TTC549 (cell line): ENCODE measurements at regions not wholly inside any gene's neighbourhood (a gene's known extent, or its start where the extent isn't known, plus 50 kb on each side); places are given as distances from the start of the nearest gene placed in this dataset.
"Not testable (repeated sequence)": the region's sequence is repeated elsewhere in the genome, so short reads cannot be mapped to it uniquely, and the experiment has no call there.

ENCODE experiments used
- FAIRE-seq: peaks from 2 replicates; lab custom pipeline; 2012; peaks lifted over from hg19 to GRCh38; lab: Jason Lieb, UNC

DNA sequence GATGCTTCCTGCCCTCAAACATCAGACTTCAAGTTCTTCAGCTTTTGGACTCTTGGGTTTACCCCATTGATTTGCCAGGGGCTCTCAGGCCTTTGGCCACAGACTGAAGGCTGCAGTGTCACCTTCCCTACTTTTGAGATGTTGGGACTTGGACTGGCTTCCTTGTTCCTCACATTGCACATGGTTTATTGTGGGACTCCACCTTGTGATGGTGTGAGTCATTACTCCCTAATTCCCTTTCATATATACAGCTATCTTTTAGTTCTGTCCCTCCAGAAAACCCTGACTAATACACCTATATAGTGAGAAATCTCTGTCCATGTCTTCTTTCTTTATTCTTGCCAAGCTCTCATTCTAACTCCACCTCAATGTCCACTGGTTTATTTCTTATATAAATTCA is 736.9 kb upstream of the HS3ST1 start:
- FAIRE-seq, result no peak

DNA sequence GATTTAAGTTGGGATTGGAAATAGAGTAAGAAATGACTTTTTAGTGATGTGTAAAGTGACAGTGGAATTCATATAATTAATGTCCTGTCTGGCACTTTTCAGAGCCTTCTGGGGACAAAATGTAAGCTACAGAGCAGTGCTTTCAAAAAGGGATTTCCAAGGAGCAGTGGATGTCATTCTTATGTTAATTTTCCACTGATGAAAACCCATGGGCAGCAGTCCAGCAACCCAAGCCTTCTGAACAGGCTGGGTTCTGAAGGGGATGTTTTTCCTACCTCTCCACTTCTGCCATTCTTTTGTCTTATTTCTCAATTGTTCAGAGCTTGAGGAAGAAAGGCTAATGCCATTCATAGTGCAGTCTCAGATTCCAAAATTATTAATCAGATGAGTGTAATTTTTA is 717.6 kb upstream of the HS3ST1 start:
- no peak for FAIRE-seq

GRCh38 chr4:12145768-12146167 is 717.1 kb upstream of the HS3ST1 start:
- no peak for FAIRE-seq

- no peak for FAIRE-seq
Measured at GRCh38 chr4:12145106-12145505, 716.4 kb upstream of the HS3ST1 start.

DNA sequence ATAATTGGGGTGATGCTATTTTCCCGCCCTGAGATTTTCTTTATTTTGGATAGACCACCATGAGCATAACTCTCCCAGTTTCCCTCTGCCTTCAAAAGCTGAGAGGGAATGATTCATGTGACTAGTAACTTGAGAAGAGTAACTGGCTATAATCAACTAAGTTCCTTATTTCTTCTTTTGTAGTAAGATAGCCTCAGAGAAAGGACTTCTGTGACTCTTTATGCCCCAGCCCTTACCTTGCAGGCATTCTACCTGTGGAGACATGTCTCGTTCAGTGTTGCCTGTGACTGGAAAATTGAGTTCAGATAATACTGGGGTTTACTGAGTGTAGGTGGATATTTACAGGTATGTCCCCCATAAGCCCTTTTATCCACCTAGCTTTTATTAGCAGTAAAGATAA is 715.4 kb upstream of the HS3ST1 start:
- FAIRE-seq, result no peak

DNA sequence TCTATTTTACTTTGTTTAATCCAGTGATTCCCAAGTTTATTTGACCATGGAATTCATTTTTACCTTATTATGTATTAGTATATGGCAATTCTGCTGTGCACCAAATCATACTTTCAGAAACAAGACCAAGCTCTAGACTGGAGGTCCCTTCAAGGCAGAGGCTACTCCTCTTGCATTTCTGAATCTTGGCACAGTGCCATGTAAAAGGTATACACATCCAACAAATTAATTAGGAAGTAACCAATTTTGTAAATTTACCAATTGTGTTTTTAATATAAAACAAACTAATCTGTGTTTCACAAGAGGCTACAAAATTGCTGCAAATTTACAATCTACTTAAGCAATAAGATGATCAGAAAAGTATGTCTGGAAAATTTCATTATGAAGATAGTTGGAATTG is 712.2 kb upstream of the HS3ST1 start:
- FAIRE-seq, result no peak

GRCh38 chr4:12139296-12139695 is 710.6 kb upstream of the HS3ST1 start:
- FAIRE-seq, result no peak

DNA sequence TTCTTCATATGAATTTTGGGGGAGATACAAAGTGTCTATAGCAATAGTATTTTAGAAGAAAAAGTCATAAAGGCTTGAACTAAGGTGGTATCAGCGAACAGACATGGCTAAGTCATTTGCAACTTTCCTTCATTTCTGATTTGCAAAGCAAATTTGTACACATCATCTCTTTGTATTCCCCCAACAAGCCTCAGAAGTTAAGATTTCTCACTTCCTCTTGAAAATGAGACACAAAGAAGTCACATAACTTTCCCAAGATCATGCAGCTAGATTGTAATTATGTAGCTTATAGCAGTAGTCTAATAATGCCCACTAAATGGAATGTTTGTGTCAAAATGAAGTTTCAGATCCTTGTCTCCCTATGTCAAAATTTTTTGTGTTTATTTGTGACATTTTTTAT is 709.8 kb upstream of the HS3ST1 start:
- no peak for FAIRE-seq

- FAIRE-seq, result no peak
Measured at GRCh38 chr4:12137575-12137974, 708.9 kb upstream of the HS3ST1 start.

DNA sequence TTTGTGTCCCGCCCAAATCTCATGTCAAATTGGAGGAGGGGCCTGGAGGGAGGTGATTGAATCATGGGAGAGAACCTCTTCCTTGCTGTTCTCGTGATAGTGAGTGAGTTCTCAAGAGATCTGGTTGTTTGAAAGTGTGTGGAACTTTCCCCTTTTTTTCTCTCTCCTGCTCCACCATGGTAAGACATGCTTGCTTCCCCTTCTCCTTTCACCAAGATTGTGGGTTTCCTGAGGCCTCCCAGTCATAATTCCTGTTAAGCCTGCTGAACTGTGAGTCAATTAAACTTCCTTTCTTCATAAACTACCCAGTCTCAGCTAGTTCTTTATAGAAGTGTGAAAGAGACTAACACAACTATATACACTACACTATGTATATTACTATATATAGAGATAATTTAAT is 697.8 kb upstream of the HS3ST1 start:
- FAIRE-seq, result no peak

DNA sequence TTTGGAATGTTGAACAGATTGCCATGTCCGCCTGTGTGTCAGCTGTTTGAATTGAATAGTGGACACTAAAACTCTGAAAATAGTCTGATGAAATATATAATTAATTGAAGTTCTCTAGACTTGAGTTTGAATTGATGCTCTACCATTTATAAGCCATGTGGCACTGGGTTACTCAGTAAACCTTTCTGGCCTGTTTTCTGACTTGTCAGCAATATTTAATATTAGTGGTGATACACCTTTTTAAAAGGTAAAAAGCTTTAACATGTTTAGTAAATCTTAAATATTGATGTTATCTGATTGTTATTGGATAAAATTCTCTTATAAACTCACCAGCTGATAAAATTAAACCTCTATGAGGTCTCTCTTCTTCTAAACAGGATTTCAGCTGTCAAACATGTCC is 695.4 kb upstream of the HS3ST1 start:
- FAIRE-seq, result no peak

DNA sequence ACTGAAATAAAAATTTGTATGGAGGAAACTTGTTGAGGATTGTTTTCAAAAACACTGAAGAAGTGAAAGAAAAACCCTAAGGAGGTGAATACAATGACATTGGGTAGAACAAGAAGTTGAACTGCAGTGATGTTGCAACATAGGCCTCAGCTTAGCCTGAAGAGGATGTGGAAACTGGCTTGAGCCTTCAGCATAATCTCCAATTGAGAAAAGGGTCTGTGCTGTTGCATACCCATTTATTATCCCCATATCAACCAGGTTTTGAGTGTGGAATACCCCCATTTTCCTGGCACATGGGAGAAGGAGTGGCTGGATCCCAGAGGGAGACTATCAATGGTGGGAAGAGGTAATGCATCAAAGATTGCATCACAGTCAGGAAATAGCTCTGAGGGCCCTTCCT is 695.0 kb upstream of the HS3ST1 start:
- no peak for FAIRE-seq

GRCh38 chr4:12122316-12122715 is 693.6 kb upstream of the HS3ST1 start:
- FAIRE-seq, result no peak

- FAIRE-seq, result no peak
Measured at GRCh38 chr4:12120968-12121367, 692.3 kb upstream of the HS3ST1 start.

DNA sequence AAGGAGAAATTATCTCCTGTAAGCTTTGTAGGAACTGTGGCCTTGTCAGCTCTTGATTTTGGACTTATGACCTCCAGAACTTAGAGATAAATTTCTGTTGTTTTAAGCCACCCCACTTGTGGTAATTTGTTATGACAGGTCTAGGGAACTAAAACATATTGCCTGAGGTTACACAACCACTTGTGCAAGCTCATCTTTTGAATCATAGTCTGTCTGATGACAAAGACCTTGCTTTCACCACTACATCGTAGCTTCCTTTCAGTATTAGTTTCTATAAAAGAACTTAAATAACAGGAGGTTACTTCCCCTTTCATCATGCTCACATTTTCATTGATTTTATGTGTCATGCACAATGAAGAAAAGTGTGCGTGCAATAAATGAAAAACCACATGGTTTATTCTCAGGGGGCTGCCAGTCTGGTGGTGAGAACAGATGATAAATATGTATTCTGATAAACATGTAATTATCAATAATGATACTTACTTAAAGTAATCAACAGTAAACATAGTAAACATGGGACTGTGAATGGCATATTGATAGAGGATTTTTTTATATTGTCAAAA is 690.0 kb upstream of the HS3ST1 start:
- FAIRE-seq, result no peak

DNA sequence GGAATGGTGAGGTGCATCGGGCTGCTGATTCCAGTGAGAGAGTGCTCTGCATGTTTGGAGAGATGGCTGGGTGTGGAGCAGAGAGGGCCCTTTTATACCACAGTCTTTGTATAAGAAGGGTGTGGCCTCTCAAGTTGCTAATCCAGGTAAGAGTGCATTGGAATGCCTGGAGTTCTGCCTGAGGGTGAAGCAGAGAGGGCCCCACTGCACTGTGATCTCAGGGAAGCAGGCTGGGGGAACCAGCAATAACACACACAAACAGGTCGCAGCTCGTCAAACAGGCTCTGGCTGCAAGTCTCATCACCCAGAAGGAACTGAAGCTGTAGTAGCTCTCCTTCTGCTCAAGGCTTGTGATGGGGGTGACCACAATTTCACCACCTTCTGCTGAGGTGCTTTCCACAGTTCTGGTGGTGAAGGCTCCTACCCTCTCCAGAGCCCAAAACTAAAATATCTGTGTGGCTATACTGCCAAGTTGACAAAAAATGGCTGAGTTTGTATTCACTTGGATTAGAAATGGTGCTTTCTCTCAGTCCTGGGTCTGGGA is 687.4 kb upstream of the HS3ST1 start:
- FAIRE-seq, result no peak

DNA sequence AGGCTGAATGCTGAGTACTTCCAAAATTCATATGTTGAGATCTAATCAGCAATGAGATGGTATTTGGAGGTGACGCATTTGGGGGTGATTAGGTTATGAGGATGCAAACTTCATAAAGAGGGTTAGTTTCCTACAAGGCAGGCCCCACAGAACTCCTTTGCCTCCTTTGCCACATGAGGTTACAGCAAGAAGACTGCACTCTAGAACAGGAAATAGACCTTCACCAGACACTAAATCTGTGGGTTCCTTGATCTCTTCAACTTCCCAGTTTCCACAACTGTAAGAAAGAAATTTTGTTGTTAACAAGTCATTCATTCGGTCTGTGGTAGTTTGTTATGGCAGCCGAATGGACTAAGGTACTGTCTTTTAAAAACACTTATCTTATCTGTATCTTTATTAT is 681.9 kb upstream of the HS3ST1 start:
- no peak for FAIRE-seq

DNA sequence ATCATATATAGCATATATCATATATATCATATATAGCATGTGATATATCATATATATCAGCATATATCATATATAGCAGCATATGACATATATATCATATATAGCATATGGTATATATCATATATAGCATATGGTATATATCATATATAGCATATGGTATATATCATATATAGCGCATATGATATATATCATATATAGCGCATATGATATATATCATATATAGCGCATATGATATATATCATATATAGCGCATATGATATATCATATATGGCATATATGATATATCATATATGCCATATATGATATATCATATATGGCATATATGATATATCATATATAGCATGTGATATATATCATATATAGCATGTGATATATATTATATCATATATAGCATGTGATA is 680.4 kb upstream of the HS3ST1 start:
- FAIRE-seq, result not testable (repeated sequence)

DNA sequence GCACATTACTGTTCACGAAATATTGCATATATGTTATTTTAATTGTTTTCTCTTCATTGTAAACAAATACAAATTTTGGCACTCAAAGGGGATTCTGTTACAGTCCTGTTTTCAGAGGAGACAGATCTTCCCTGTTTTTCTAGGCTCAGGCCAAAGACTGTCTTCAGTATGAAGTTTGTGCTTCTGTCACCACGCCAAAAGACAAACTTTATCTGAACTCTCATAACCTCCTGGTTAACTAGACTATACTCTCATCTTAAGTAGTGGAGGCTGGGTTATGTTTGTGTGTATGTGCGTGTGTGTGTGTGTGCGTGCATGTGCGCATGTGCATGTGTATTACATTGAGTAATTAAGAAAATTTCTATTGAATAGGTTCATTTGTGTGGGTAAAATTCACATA is 676.8 kb upstream of the HS3ST1 start:
- FAIRE-seq, result no peak

DNA sequence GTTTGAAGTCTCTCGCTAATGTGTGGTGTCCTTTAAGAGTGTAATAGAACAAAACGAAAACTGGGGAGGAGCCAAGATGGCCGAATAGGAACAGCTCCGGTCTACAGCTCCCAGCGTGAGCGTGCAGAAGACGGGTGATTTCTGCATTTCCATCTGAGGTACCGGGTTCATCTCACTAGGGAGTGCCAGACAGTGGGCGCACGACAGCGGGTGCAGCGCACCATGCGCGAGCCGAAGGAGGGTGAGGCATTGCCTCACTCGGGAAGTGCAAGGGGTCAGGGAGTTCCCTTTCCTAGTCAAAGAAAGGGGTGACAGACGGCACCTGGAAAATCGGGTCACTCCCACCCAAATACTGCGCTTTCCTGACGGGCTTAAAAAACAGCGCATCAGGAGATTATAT is 661.2 kb upstream of the HS3ST1 start:
- not testable (repeated sequence) for FAIRE-seq

GRCh38 chr4:12084690-12085089 is 656.0 kb upstream of the HS3ST1 start:
- FAIRE-seq, result no peak

DNA sequence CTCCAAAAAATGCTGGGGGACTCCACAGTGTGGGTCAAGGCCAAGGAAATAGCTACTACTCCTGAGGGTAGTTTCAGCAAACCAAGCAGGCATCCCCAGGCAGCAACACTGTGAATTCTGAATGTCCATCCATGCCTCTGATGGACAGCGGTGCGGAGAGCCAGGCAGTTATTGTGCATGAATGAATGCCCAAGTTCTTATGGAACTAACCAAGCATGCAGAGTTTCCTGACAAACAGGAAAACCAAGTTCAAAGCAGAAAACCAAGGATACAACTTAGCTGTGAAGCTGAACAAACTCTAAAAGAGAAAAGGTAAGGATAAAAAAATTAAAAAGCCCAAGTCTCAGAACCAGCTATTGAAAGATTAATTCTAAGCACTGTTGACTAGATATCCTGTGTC is 642.6 kb upstream of the HS3ST1 start:
- FAIRE-seq, result no peak

DNA sequence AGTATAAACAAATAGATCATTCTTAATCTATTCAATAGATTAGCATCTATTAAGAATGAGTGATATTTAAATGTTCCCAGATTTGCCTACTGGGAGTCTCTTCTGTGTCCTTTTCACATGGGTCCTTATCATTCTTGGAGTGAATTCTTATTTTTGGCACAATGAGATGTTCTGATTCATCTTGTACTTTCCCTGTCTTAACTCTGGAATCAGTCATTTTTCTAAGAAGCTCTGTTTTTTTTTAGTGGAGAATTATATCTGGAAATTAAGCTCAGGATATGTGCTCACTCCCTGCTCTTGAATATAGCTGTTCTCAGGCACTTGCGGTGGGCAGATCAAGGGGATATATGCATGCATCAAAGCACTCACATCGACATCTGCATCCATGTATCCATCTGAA is 625.3 kb upstream of the HS3ST1 start:
- FAIRE-seq, result no peak

GRCh38 chr4:12053556-12053955 is 624.9 kb upstream of the HS3ST1 start:
- no peak for FAIRE-seq

GRCh38 chr4:12050357-12050756 is 621.7 kb upstream of the HS3ST1 start:
- FAIRE-seq, result no peak
